Dermis blood vessel endothelial cell (primary cell): ENCODE measurements at regions not wholly inside any gene's neighbourhood (a gene's known extent, or its start where the extent isn't known, plus 50 kb on each side); places are given as distances from the start of the nearest gene placed in this dataset.
"Not testable (repeated sequence)": the region's sequence is repeated elsewhere in the genome, so short reads cannot be mapped to it uniquely, and the experiment has no call there.

Experiments
- DNase-seq: peaks from one replicate; pipeline ENCODE4 v3.0.0; 2010

DNA sequence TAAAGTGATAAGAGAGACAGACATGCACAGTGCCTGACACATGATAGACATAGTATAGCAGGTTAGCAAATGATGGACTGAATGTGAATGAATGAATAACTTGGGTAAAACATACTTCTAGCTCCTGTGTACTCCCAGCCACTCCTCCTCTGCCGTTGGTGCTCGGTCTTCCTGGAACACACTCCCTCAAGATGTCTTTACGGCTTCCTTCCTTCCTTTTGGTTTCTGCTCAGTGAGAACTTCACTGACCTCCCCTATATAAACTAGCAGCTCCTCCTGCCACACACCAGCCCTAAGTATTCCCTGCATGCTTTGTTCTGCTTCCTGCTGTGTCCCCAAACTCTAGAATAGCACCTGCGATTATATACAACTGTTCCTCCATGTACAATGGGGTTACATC lies 50.2 kb downstream of the RAD54L2 start:
- peak; percentile 58 for DNase-seq

DNA sequence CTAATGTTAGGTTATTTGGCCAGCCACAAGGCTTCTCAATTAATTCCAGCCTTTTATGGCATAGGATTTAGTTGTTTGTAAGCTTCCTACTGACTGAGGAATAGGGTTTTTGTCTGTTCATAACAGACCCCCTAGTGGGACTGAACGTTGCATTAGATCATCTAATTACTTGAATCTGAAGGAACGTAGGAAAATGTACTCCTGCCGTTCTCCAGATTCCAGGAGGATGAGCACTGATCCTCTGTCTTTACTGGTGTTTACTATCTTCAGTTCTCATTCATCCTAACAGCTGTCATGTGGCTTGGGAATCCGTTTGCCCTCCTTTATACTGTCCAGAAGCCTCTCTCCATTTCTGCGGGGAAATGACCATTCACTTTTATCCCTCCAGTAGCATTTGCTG lies 52.7 kb downstream of the RAD54L2 start:
- DNase-seq, result no peak

DNA sequence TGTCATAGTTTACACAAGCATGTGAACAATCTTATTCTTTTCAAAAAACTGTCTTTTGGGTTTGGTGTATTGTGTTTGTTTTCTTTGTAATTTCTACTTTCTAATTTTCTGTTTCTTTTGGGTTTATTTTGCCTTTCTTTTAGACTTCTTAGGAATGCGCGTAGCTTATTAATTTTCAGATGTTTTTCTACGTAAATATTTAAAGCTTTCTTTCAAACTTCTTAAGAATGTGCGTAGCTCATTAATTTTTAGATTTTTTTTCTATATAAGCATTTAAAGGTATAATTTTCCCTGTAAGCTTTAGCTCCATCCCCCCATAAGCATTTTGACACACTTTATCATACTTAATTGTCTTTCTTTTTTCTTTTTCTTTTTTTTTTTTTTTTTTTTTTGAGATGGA lies 55.2 kb downstream of the RAD54L2 start:
- DNase-seq, result no peak

DNA sequence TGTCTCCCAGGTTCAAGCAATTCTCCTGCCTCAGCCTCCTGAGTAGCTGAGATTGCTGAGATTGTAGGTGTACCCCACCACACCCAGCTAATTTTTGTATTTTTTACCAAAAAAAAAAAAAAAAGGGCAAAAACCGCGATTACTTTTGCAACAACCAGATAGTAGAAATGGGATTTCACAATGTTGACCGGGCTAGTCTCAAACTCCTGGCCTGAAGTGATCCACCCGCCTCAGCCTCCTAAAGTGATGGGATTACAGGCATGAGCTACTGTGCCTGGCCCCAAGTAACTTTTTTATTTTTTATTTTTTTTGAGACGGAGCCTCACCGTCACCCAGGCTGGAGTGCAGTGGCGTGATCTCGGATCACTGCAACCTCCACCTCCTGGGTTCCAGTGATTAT lies 61.1 kb downstream of the RAD54L2 start:
- DNase-seq, result not testable (repeated sequence)

DNA sequence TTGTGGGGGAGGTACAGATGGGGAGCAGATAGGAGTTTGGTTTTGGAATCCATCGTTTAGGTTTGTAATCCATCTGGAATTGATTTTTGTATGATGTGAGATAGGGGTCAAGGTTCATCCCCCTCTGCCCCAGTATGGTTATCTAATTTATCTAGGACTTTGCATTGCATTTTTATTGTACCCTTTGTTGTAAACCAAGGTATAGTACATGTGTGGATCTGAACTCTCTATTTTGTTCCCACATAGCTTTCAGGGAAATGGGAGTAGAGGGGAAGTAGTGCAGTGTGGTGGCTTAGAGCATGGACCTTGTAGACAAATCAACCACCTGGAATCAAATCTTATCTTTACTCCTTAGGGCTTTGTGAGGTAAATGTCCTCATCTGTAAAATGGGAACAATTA lies 65.7 kb downstream of the RAD54L2 start:
- no peak for DNase-seq

DNA sequence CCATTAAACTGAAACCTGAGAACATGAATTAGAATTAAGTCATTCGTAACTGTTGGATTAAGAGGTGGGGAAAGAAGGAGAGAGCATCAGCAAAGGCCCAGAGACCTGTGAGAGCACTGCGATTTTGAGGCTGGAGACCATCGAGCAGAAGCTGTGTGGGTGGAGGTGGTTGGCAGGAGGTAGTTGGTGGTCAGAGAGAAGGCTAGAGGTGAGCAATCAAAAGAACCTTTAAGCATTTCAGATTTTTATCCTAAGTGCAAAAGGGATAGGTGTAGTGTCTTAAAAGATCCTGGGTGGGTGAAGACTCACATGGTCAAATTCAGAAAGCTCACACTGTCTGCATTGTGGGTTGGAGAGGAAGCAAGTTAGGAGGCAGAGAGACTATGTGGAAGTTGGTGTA lies 65.1 kb upstream of the TEX264 start:
- DNase-seq, result no peak

DNA sequence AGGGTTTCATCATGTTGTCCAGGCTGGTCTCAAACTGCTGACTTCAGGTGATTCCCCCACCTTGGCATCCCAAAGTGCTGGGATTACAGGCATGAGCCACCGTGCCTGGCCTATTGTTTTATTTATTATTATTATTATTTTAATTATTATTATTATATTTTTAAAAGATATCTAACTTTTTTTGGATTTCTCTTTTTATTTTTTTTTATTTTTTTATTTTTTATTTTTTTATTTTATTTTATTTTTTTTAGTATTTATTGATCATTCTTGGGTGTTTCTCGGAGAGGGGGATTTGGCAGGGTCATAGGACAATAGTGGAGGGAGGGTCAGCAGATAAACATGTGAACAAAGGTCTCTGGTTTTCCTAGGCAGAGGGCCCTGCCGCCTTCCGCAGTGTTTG lies 64.2 kb upstream of the TEX264 start:
- DNase-seq, result not testable (repeated sequence)

DNA sequence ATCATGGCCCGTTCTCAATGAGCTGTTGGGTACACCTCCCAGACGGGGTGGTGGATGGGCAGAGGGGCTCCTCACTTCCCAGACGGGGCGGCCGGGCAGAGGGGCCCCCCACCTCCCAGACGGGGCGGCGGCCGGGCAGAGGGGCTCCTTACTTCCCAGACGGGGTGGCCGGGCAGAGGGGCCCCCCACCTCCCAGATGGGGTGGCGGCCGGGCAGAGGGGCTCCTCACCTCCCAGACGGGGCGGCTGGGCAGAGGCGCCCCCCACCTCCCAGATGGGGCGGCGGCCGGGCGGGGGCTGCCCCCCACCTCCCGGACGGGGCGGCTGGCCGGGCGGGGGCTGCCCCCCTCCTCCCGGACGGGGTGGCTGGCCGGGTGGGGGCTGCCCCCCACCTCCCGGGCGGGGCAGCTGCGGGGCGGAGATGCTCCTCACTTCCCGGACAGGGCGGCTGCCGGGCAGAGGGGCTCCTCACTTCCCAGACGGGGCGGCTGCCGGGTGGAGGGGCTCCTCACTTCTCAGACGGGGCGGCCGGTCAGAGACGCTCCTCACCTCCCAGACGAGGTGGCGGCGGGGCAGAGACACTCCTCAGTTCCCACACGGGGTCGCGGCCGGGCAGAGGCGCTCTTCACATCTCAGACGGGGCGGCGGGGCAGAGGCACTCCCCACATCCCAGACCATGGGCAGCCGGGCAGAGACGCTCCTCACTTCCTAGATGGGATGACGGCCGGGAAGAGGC lies 63.3 kb upstream of the TEX264 start:
- not testable (repeated sequence) for DNase-seq

DNA sequence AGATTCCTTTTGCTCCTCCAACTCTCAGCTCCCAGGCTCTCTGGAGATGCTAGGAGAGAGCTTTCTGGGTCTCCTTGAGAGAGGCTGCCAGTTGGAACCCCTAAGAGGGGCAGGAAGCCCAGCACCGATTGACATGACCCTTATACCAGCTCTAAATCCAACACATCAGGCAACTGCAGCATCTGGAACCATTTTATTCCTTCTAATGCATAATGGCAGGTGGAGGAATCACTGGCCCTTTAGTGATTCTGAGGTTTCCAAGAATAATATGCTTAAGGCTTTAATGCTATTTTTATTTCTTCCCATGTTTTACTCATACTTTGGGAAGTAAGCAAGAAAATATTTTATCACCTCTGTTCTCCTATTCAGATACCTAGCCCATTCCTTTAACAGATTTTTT lies 60.3 kb upstream of the TEX264 start:
- DNase-seq, result no peak

DNA sequence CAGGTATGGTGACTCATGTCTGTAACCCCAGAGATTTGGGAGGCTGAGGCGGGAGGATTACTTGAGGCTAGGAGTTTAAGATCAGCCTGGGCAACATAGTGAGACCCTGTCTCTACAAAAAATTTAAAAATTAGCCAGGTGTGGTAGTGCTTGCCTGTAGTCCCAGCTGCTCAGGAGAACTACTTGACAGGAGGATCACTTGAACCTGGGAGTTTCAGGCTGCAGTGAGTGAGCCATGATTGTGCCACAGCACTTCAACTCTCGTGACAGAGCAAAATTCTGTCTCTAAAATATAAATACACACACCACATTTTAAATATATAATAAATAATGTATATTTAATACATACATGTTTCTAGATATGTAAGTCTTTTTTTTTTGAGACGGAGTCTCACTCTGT lies 53.5 kb upstream of the TEX264 start:
- no peak for DNase-seq

DNA sequence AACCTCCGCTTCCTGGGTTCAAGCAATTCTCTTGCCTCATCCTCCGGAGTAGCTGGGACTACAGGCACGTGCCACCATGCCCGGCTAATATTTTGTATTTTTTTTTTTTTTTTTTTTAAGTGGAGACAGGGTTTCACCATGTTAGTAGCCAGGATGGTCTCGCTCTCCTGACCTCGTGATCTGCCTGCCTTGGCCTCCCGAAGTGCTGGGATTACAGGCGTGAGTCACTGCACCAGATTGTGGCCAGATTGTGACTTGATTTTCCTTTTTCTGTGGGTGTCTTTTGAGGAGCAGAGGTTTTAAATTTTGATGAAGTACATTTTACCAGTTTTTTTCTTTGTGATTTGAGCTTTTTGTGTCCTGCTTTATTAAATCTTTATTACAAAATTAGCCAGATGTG lies 53.0 kb upstream of the TEX264 start:
- not testable (repeated sequence) for DNase-seq

DNA sequence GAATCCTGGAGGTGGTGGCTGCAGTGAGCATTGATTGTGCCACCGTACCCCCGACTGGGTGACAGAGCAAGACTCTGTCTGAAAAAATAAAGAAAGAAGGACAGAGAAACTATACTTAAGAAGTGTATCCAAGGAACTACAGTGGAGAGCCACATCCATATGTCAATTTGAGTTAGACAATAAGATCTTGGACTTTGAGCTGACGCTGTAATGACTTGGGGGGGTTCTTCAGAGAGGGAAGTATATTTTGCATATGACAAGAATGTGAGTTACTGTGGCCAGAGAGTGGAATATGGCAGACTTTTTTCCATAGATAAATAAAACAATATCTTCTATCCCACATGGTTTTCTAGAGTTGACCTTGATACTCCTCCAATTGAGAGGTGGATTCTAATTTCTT lies 52.6 kb upstream of the TEX264 start:
- no peak for DNase-seq

DNA sequence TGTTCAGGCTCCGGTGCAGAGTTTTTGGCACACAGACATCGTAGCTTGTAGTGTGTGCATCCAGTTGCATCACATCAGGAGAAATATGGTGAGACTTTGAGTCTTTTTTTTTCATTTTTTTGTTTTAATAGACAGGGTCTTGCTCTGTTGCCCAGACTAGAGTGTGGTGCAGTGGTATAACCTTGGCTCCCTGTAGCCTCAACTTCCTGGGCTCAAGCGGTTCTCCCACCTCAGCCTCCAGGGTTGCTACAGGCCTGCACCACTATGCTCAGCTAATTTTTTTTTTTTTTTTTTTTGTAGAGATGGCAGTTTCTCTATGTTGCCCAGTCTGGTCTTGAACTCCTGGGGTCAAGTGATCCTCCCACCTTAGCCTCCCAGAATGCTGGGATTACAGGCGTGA lies 51.1 kb upstream of the TEX264 start:
- no peak for DNase-seq

DNA sequence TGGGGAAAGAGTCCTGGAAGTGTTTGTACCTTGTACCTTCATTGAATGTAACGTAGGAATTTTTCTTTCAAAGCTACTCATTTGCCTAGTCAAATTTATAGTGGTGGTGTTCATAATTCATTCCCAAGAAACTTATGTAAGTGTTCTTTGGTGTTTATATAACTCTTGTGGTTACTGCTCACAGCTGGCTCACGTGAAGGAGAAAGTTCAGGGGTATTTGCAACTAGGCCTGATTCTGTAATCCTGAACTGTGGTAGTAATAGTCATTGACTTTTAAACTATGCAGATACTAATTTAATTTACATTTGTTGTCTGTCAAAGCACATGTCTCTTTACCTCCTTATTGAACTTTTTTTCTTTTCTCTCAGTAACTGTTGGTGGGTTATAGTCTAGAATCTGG lies 50.5 kb upstream of the TEX264 start:
- DNase-seq, result no peak

DNA sequence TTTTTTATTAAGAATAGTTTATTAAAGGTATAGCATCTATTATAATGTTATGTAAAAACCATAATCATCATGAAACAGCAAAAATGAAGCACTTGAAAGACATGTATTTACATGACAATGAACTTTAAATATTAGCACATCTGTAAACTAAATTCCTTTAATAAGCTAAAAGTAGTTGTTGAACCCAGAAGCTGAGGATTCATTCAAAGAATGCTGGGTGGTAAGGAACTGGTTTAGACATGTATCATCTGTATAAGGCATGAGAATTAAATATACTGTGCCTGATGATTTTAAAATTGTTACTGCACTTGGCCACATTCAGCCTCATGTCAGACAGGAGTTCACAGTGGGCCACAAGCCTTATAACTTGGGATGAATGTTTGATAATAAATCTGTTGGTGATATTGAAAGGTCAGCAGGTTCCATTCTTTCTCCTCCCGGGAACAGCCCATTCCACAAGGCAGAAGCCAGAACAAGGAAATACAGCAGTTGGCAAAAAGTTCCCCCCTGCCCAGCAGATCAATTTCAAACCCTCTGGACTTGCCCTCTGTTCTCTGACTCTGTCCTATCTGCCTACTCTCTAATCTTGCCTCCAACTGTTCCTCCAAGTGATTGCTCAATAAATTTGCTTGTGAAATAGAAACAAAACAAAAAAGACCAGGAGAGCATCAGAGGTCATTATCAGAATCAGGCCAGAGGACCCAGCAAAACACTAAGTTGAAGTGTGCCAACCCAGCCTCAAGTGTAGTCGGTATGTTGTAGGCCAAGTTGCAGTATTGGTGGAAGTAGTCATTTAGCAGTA lies 49.8 kb upstream of the TEX264 start:
- DNase-seq, result no peak
